Astrocyte (in vitro differentiated cells and primary cell): ENCODE measurements at regions not wholly inside any gene's neighbourhood (a gene's known extent, or its start where the extent isn't known, plus 50 kb on each side); places are given as distances from the start of the nearest gene placed in this dataset.

ENCODE experiments used
- DNase-seq: peaks from one replicate; pipeline ENCODE4 v3.0.0-alpha.2; 2010; ENCODE audit warnings: low read depth
- FAIRE-seq: peaks from 2 replicates; lab custom pipeline; 2011; peaks lifted over from hg19 to GRCh38; lab: Jason Lieb, UNC
- H2AFZ ChIP-seq: 2 replicates; pipeline ENCODE4 v1.6.0; 2012; ENCODE audit warnings: low read depth, low read length, inconsistent platforms
- H3K27ac ChIP-seq: 2 replicates; pipeline ENCODE4 v1.5.1; 2011; ENCODE audit warnings: low read depth, low read length, inconsistent platforms
- H3K27me3 ChIP-seq: 2 replicates; pipeline ENCODE4 v1.6.0; 2011; ENCODE audit warnings: low read length, inconsistent platforms; ENCODE audit not compliant: insufficient read depth
- H3K36me3 ChIP-seq: 2 replicates; pipeline ENCODE4 v1.5.1; 2011; ENCODE audit warnings: low read length, inconsistent platforms; ENCODE audit not compliant: insufficient read depth
- H3K4me1 ChIP-seq: 2 replicates; pipeline ENCODE4 v1.5.1; 2011; ENCODE audit warnings: low read length, inconsistent platforms; ENCODE audit not compliant: insufficient read depth
- H3K4me2 ChIP-seq: 2 replicates; pipeline ENCODE4 v1.6.0; 2012; ENCODE audit warnings: low read length, inconsistent platforms
- H3K4me3 ChIP-seq: 2 replicates; pipeline ENCODE4 v1.5.1; 2011; ENCODE audit warnings: low read depth, mild to moderate bottlenecking, low read length, inconsistent platforms; ENCODE audit not compliant: insufficient read depth
- H3K79me2 ChIP-seq: 2 replicates; pipeline ENCODE4 v1.6.0; 2012; ENCODE audit warnings: mild to moderate bottlenecking, low read length, inconsistent platforms; ENCODE audit not compliant: insufficient read depth
- H3K9ac ChIP-seq: 2 replicates; pipeline ENCODE4 v1.6.0; 2012; ENCODE audit warnings: mild to moderate bottlenecking, low read length, inconsistent platforms
- H3K9me3 ChIP-seq: 2 replicates; pipeline ENCODE4 v1.5.1; 2012; ENCODE audit warnings: low read depth, mild to moderate bottlenecking, low read length, inconsistent platforms; ENCODE audit not compliant: insufficient read depth
- H4K20me1 ChIP-seq: 2 replicates; pipeline ENCODE4 v1.6.0; 2012; ENCODE audit warnings: low read length, inconsistent platforms; ENCODE audit not compliant: insufficient read depth
- H3K27ac Mint-ChIP-seq: one replicate; pipeline ENCODE4 v1.8.0; 2021; ENCODE audit warnings: mild to moderate bottlenecking, mixed read lengths; ENCODE audit not compliant: unreplicated experiment
- H3K27me3 Mint-ChIP-seq: one replicate; pipeline ENCODE4 v1.8.0; 2021; ENCODE audit warnings: low read depth, mixed read lengths; ENCODE audit not compliant: unreplicated experiment
- H3K36me3 Mint-ChIP-seq: one replicate; pipeline ENCODE4 v1.8.0; 2021; ENCODE audit warnings: low read depth, mixed read lengths; ENCODE audit not compliant: unreplicated experiment
- H3K4me1 Mint-ChIP-seq: one replicate; pipeline ENCODE4 v1.8.0; 2021; ENCODE audit warnings: low read depth, mixed read lengths; ENCODE audit not compliant: unreplicated experiment
- H3K4me3 Mint-ChIP-seq: one replicate; pipeline ENCODE4 v1.8.0; 2021; ENCODE audit warnings: mild to moderate bottlenecking, moderate library complexity, mixed read lengths; ENCODE audit not compliant: unreplicated experiment
- H3K9me3 Mint-ChIP-seq: one replicate; pipeline ENCODE4 v1.8.0; 2021; ENCODE audit warnings: mild to moderate bottlenecking, mixed read lengths; ENCODE audit not compliant: unreplicated experiment
- CTCF ChIP-seq: IDR thresholded peaks from 2 replicates; pipeline ENCODE4 v1.5.1; 2011; ENCODE audit warnings: low read depth, mild to moderate bottlenecking, inconsistent platforms, low read length, moderate library complexity; ENCODE audit not compliant: insufficient read depth
- EZH2 ChIP-seq: IDR thresholded peaks from 2 replicates; pipeline ENCODE4 v1.6.1; 2012; ENCODE audit warnings: mild to moderate bottlenecking, low read length, inconsistent platforms; ENCODE audit not compliant: insufficient read depth

GRCh38 chr9:80231318-80232236, 659.8 kb downstream of the TLE4 start:
- Mint-ChIP-seq H3K4me1 (no peaks in the 10 kb centered on the region), H3K9me3 (peaks cover 2% of the 10 kb centered on the region), H3K27ac (no peak overlapping the region), H3K36me3 (no peaks in the 10 kb centered on the region), H3K27me3 (no peaks in the 10 kb centered on the region), H3K4me3 (no peak overlapping the region)
- Histone ChIP-seq H3K9me3 (no peaks in the 10 kb centered on the region), H3K27me3 (no peaks in the 10 kb centered on the region), H2AFZ (no peak overlapping the region), H3K4me1 (no peaks in the 10 kb centered on the region), H3K9ac (no peak overlapping the region), H3K4me3 (no peak overlapping the region), H3K79me2 (no peaks in the 10 kb centered on the region), H3K4me2 (no peak overlapping the region), H4K20me1 (no peaks in the 10 kb centered on the region), H3K36me3 (no peaks in the 10 kb centered on the region), H3K27ac (no peak overlapping the region)
- TF ChIP-seq CTCF (no peak), EZH2 (no peak)
- FAIRE-seq (no peak), DNase-seq (no peak)

GRCh38 chr9:80223897-80224296, 652.1 kb downstream of the TLE4 start:
- no peak overlapping the region for H3K9ac ChIP-seq
- TF ChIP-seq CTCF (no peak), EZH2 (no peak)
- H3K9me3 ChIP-seq, result no peaks in the 10 kb centered on the region
- Mint-ChIP-seq H3K4me1 (no peaks in the 10 kb centered on the region), H3K27me3 (no peaks in the 10 kb centered on the region), H3K36me3 (no peaks in the 10 kb centered on the region), H3K27ac (no peak overlapping the region), H3K4me3 (no peak overlapping the region), H3K9me3 (peaks cover 5% of the 10 kb centered on the region)
- FAIRE-seq (no peak), DNase-seq (no peak)
- H4K20me1 ChIP-seq, result no peaks in the 10 kb centered on the region
- no peaks in the 10 kb centered on the region for H3K79me2 ChIP-seq
- no peaks in the 10 kb centered on the region for H3K27me3 ChIP-seq
- no peak overlapping the region for H3K27ac ChIP-seq
- H2AFZ ChIP-seq, result no peak overlapping the region
- H3K4me3 ChIP-seq, result no peak overlapping the region
- H3K36me3 ChIP-seq, result no peaks in the 10 kb centered on the region
- no peak overlapping the region for H3K4me2 ChIP-seq
- no peaks in the 10 kb centered on the region for H3K4me1 ChIP-seq
